GM12891 (cell line): ENCODE measurements at regions not wholly inside any gene's neighbourhood (a gene's known extent, or its start where the extent isn't known, plus 50 kb on each side); places are given as distances from the start of the nearest gene placed in this dataset.

Experiments
- PAX5 ChIP-seq: IDR thresholded peaks from 2 replicates; pipeline ENCODE4 v1.6.1; 2011; ENCODE audit warnings: low read length, moderate library complexity, mild to moderate bottlenecking; ENCODE audit not compliant: insufficient read depth, severe bottlenecking
- POLR2A ChIP-seq: IDR thresholded peaks from 2 replicates; pipeline ENCODE4 v1.6.1; 2011; ENCODE audit warnings: low read depth, low read length, control low read depth
- POLR2AphosphoS5 ChIP-seq: IDR thresholded peaks from 2 replicates; pipeline ENCODE4 v1.6.1; 2011; ENCODE audit warnings: low read depth, low read length, control low read depth
- POU2F2 ChIP-seq: IDR thresholded peaks from 2 replicates; pipeline ENCODE4 v1.6.1; 2011; ENCODE audit warnings: low read depth, mild to moderate bottlenecking, control low read depth, low read length, moderate library complexity
- SPI1 ChIP-seq: IDR thresholded peaks from 2 replicates; pipeline ENCODE4 v1.6.1; 2011; ENCODE audit warnings: low read depth, low read length, control low read depth
- TAF1 ChIP-seq: IDR thresholded peaks from 2 replicates; pipeline ENCODE4 v1.6.1; 2011; ENCODE audit warnings: low read depth, low read length, control low read depth

DNA sequence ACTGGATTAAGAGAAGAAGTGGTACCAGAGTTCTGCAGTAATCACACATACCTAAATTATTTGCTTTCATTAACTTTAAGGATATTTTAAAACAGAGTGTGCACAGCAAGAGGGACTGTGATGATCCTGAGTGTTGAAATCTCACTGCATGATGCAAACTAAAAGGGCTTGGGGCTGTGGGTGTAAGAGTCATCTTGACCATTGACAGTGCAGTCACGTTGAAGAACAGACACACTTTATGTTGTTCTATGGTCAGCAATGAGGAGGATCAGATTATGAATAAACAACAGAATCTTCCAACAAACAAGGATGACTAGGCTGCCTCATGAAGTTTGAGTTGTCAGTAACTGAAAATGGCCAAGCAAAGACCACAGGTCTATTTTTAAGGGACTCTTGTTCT, 87.2 kb upstream of the GALNT5 start:
- TF ChIP-seq POLR2AphosphoS5 (no peak), POLR2A (no peak), TAF1 (no peak), SPI1 (no peak), PAX5 (no peak), POU2F2 (no peak)
